Caki2 (cell line): ENCODE measurements at regions not wholly inside any gene's neighbourhood (a gene's known extent, or its start where the extent isn't known, plus 50 kb on each side); places are given as distances from the start of the nearest gene placed in this dataset.

ENCODE experiments used
- DNase-seq: peaks from one replicate; pipeline ENCODE4 v3.0.0-alpha.2; 2015; ENCODE audit warnings: low read depth
- in situ Hi-C: cut with HindIII; loops from 2 replicates; pipeline ENCODE4 v1.10.0; 2016; ENCODE audit warnings: low sequenced_read_pairs, low pct_unique_long_range_greater_than_20kb, mixed read lengths

DNA sequence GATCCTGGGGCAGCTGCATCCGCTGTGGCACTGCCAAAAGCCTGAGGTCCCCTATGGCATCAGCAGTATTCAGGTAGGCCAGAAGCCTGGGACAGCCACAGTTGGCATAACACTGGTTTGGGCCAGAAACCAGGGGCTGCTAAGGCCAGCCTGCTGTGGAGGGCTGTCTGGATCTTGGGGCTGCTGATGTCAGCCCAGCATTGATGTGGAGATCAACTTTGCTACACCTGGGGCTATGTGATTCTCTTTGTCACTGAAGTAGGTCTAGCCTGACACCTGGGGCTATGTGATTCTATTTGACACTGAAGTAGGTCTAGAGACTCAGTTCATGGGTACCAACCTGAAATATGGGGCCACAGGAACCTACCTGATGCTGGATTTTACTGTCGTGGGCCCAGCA lies 411.5 kb downstream of the RASEF start:
- in situ Hi-C loops = no loop called here
- no peak for DNase-seq

GRCh38 chr9:82665324-82665723 lies 397.6 kb downstream of the RASEF start:
- in situ Hi-C loops = no loop called here
- DNase-seq = no peak

GRCh38 chr9:82668689-82669199 lies 394.2 kb downstream of the RASEF start:
- no peak for DNase-seq
- in situ Hi-C loops = no loop called here

DNA sequence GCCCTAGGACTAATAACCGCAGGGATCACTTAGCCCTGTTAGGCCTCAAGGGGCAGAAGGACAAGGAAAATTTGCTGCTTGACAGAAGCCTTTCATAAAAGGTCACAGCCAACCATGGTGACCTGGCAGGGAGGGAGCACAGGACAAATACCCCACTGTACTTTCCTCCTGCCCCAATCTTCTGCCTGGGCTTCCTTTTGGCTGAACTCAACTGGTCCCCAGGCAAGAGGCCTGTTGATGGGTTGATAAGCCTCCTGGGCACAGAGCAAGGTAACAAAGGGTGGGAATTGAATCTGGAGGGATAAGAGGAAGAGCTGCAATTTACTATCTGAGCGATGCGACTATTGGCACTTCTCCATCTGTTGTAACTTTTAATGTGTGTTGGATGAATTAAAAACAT lies 392.9 kb downstream of the RASEF start:
- no peak for DNase-seq
- in situ Hi-C loops = no loop called here

- DNase-seq = no peak
- in situ Hi-C loops = no loop called here
Measured at GRCh38 chr9:82670726-82671125, 392.2 kb downstream of the RASEF start.

DNA sequence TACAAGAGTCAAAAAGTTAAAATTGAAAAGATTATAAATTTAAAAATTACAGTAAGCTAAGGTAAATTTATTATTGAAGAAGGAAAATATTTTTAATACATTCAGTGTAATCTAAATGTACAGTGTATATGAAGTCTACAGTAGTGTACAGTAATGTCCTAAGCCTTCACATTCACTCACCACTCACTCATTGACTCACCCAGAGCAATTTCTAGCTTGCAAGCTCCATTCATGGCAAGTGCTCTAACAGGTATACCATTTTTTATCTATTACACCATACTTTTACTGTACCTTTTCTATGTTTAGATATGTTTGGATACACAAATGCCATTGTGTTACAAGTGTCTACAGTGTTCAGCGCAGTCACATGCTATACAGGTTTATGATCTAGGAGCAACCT lies 389.7 kb downstream of the RASEF start:
- in situ Hi-C loops = no loop called here

GRCh38 chr9:82673919-82674318 lies 389.0 kb downstream of the RASEF start:
- DNase-seq = no peak
- in situ Hi-C loops = no loop called here

More for the DNA sequence above, 389.7 kb downstream of the RASEF start:
- DNase-seq = no peak

DNA sequence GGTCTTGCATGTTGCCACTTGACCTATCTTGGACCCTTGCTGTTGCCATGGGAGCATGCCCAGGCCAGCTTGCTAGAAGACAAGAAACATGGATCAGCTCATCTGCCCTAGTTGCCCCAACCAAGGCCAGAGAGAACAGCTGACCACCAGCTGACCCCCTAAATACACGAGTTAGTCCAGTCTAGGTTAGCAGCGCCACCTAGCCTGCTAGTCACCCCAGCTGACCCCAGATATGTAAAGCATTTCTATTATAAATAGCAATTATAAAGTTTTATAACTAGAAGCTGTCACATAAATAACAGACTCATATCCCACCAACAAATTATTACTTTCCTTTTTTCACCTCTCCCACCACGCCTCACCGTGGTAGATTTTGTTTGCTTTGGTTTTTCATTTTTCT lies 387.8 kb downstream of the RASEF start:
- no peak for DNase-seq
- in situ Hi-C loops = no loop called here

- in situ Hi-C loops = no loop called here
- DNase-seq = no peak
Measured at GRCh38 chr9:82675605-82676004, 387.3 kb downstream of the RASEF start.

GRCh38 chr9:82677086-82677485 lies 385.9 kb downstream of the RASEF start:
- DNase-seq = no peak
- in situ Hi-C loops = no loop called here

DNA sequence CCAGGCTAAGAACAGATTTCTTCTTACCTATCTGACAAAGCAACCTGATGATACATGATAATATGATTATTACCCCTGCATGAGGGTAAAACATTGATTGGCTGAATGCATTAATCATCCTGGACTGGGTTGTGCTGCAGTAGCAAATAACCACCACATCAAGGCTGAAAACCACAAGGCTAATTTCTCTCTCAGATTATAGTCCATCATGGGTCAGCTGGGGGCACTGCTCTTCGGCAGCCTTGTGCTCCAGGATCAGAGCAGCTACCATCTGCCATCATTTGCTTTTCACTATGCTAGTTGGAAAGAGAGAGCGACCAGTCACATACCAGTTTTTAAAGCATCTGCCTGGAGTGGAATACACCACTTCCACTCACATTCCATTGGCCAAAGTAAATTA lies 383.5 kb downstream of the RASEF start:
- in situ Hi-C loops = no loop called here
- DNase-seq = no peak

DNA sequence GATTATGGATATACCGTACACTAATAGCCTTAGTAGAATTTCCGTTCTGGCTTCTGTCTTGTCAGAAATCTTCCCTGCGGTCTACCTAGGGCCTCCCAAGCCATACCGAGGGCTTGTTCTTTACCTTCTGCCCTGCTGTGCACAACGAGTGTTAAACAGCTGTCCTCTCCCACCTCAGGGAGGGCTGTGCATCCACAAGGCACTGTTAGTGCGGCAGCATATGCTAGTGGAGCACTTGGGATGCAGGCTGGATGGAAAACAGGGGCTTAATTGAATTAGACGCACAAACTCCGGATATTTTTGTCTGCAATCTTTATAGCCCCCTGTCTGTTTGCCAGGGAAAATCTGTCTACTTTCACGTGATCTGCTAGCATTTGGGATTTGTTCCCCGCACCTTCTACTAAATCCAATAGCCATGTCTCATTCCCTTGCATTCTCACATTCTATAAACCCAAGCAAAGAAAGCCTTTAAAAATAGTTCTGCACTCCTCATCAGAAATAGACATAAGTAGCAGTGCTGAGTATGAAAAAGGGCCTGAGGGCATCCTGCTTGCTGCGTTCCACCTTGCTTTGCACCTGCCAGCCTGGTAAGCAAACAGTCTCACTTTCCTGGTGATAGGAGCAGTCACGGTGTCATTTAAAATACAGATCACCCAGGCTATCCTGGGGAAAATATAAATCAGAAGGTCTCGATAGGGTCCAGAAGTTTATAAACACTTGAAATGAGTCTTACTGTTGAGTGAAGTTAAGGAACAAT lies 382.6 kb downstream of the RASEF start:
- no peak for DNase-seq
- in situ Hi-C loops = no loop called here

- DNase-seq = no peak
- in situ Hi-C loops = no loop called here
Measured at GRCh38 chr9:82681809-82682208, 381.1 kb downstream of the RASEF start.

GRCh38 chr9:82682431-82682830 lies 380.5 kb downstream of the RASEF start:
- in situ Hi-C loops = no loop called here

DNA sequence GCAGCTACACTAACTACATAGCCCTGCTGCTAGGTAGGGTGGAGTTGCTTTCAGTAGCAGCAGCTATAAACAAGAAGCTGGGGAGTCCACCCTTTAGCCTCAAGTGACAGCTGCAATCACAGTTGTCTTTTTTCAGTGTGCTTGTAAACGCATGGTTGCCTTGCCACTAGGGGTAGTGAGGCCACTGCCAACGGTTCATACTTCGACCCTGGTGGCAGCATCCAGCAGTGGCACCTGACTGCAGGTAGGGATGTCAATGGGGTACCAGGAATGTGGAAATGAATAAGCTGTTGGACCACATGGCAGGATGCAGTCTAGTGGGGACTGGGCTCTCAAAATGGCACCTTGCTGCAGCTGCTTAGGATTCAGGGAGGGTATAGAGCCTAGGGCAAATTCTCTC lies 367.2 kb downstream of the RASEF start:
- in situ Hi-C loops = no loop called here
- DNase-seq = no peak

More at GRCh38 chr9:82682431-82682830, 380.5 kb downstream of the RASEF start:
- DNase-seq = no peak

DNA sequence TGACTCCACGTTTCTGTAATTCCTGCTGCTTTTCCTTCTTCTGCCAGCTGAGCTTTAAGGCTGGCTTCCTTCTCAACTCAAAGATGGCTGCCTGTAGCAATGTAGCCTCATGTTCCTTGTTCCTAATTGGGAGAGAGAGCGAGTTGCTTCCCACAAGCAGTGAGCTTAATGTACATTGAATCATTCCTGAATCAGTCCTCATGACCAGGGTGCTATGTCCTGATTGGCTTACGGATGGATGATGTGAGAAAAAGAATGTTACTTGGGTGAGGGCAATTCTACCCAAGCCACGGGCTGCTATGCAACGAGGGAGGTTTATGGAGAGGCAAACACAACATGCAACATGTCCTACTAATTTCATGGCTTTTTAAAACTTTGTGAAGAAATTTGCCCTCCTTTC lies 356.2 kb downstream of the RASEF start:
- in situ Hi-C loops = no loop called here
- DNase-seq = no peak

- in situ Hi-C loops = no loop called here
- DNase-seq = no peak
Measured at GRCh38 chr9:82716821-82717220, 346.1 kb downstream of the RASEF start.

- in situ Hi-C loops = no loop called here
- DNase-seq = no peak
Measured at GRCh38 chr9:82720515-82720914, 342.4 kb downstream of the RASEF start.

DNA sequence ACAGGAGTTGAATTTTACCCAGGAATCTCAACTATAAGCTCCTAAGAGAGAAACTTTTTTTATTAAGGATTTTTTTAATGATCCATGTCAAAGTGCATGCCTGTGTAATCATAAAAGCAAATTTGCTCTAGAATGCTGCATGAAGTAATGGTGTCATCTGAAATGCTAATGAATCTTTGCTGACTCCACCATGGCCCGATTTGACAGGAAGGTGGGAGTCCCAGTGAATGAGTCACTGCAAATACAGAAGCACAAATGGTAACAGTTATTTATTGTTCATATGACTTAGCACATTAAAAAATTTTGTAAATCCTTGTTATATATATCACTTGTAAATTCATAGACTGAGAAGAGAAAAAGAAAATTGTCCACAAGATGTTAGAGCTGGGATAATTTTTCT lies 341.3 kb downstream of the RASEF start:
- in situ Hi-C loops = no loop called here
- DNase-seq = no peak

GRCh38 chr9:82722051-82722450 lies 340.9 kb downstream of the RASEF start:
- in situ Hi-C loops = no loop called here
- no peak for DNase-seq
